Immature natural killer cell (primary cell): ENCODE measurements at regions not wholly inside any gene's neighbourhood (a gene's known extent, or its start where the extent isn't known, plus 50 kb on each side); places are given as distances from the start of the nearest gene placed in this dataset.

Experiments used
- DNase-seq, 3 donors: peaks; one replicate each; pipeline ENCODE4 v3.0.0; 2022; ENCODE audit warnings: mixed read lengths in 1 of 3
- H3K27ac Mint-ChIP-seq, 6 donors: one replicate each; pipeline ENCODE4 v1.8.0; 2020; ENCODE audit warnings: mixed read lengths in 6 of 6, mild to moderate bottlenecking in 5 of 6, inconsistent platforms in 4 of 6, moderate library complexity in 3 of 6
- H3K27me3 Mint-ChIP-seq, 3 donors: one replicate each; pipeline ENCODE4 v1.8.0; 2020 to 2021; ENCODE audit warnings: low read depth in 3 of 3, mild to moderate bottlenecking in 3 of 3, mixed read lengths in 3 of 3, moderate library complexity in 3 of 3, inconsistent platforms in 1 of 3
- H3K36me3 Mint-ChIP-seq, 3 donors: one replicate each; pipeline ENCODE4 v1.8.0; 2020; ENCODE audit warnings: mixed read lengths in 3 of 3, inconsistent platforms in 2 of 3, mild to moderate bottlenecking in 2 of 3
- H3K4me1 Mint-ChIP-seq, 2 donors: one replicate each; pipeline ENCODE4 v1.8.0; 2020; ENCODE audit warnings: inconsistent platforms in 2 of 2, mild to moderate bottlenecking in 2 of 2, mixed read lengths in 2 of 2, moderate library complexity in 1 of 2
- H3K4me3 Mint-ChIP-seq, 5 donors: one replicate each; pipeline ENCODE4 v1.8.0; 2020; ENCODE audit warnings: mild to moderate bottlenecking in 5 of 5, mixed read lengths in 5 of 5, inconsistent platforms in 3 of 5, moderate library complexity in 3 of 5
- H3K9me3 Mint-ChIP-seq, 6 donors: one replicate each; pipeline ENCODE4 v1.8.0; 2020; ENCODE audit warnings: mild to moderate bottlenecking in 6 of 6, mixed read lengths in 6 of 6, inconsistent platforms in 4 of 6, moderate library complexity in 3 of 6

- Mint-ChIP-seq H3K4me1 (no peaks in the 10 kb centered on the region), H3K9me3 (peaks cover 0 to 5% (median 0%) of the 10 kb centered on the region in 6 donors), H3K36me3 (no peaks in the 10 kb centered on the region), H3K27me3 (peaks cover 0 to 5% (median 0%) of the 10 kb centered on the region in 3 donors), H3K27ac (no peak overlapping the region), H3K4me3 (no peak overlapping the region)
- no peak for DNase-seq
Measured at GRCh38 chr18:5747678-5748077, 147.6 kb downstream of the TMEM200C start.

GRCh38 chr18:5746844-5747243, 148.5 kb downstream of the TMEM200C start:
- DNase-seq: no peak
- Mint-ChIP-seq H3K4me1 (no peaks in the 10 kb centered on the region), H3K4me3 (no peak overlapping the region), H3K27ac (no peak overlapping the region), H3K27me3 (peaks cover 0 to 5% (median under 1%) of the 10 kb centered on the region in 3 donors), H3K9me3 (peaks cover 0 to 5% (median 0%) of the 10 kb centered on the region in 6 donors), H3K36me3 (no peaks in the 10 kb centered on the region)

GRCh38 chr18:5744659-5745058, 150.7 kb downstream of the TMEM200C start:
- no peaks in the 10 kb centered on the region for H3K36me3 Mint-ChIP-seq
- no peak overlapping the region for H3K4me3 Mint-ChIP-seq
- peaks cover 0 to 2% (median 2%) of the 10 kb centered on the region in 3 donors for H3K27me3 Mint-ChIP-seq
- no peaks in the 10 kb centered on the region for H3K4me1 Mint-ChIP-seq
- H3K9me3 Mint-ChIP-seq: peaks cover 0 to 7% (median 0%) of the 10 kb centered on the region in 6 donors
- DNase-seq: no peak
- H3K27ac Mint-ChIP-seq: no peak overlapping the region

- H3K4me3 Mint-ChIP-seq: no peak overlapping the region
- H3K27me3 Mint-ChIP-seq: peaks cover 0 to 2% (median 0%) of the 10 kb centered on the region in 3 donors
- H3K36me3 Mint-ChIP-seq: no peaks in the 10 kb centered on the region
- peaks cover 0 to 2% (median 0%) of the 10 kb centered on the region in 6 donors for H3K9me3 Mint-ChIP-seq
- H3K4me1 Mint-ChIP-seq: no peaks in the 10 kb centered on the region
- DNase-seq: no peak
- no peak overlapping the region for H3K27ac Mint-ChIP-seq
Measured at GRCh38 chr18:5738526-5738925, 156.8 kb downstream of the TMEM200C start.

- H3K4me1 Mint-ChIP-seq: no peaks in the 10 kb centered on the region
Measured at GRCh38 chr18:5732318-5732717, 163.0 kb downstream of the TMEM200C start.

GRCh38 chr18:5729983-5730699, 165.2 kb downstream of the TMEM200C start:
- no peak for DNase-seq
- Mint-ChIP-seq H3K27me3 (peaks cover 0 to 3% (median 2%) of the 10 kb centered on the region in 3 donors), H3K9me3 (peaks cover 0 to 19% (median 0%) of the 10 kb centered on the region in 6 donors), H3K4me3 (no peak overlapping the region), H3K36me3 (peaks cover 0 to 3% (median 0%) of the 10 kb centered on the region in 3 donors), H3K27ac (no peak overlapping the region), H3K4me1 (no peaks in the 10 kb centered on the region)

More at GRCh38 chr18:5732318-5732717, 163.0 kb downstream of the TMEM200C start:
- Mint-ChIP-seq H3K27ac (no peak overlapping the region), H3K27me3 (peaks cover 0 to 3% (median 2%) of the 10 kb centered on the region in 3 donors), H3K4me3 (no peak overlapping the region), H3K9me3 (peaks cover 0 to 19% (median 0%) of the 10 kb centered on the region in 6 donors), H3K36me3 (peaks cover 0 to 3% (median 0%) of the 10 kb centered on the region in 3 donors)
- no peak for DNase-seq

- H3K9me3 Mint-ChIP-seq: peaks cover 0 to 19% (median 0%) of the 10 kb centered on the region in 6 donors
- peaks cover 0 to 3% (median 0%) of the 10 kb centered on the region in 3 donors for H3K36me3 Mint-ChIP-seq
- H3K4me1 Mint-ChIP-seq: no peaks in the 10 kb centered on the region
- peaks cover under 1 to 3% (median 2%) of the 10 kb centered on the region in 3 donors for H3K27me3 Mint-ChIP-seq
- H3K27ac Mint-ChIP-seq: no peak overlapping the region
- H3K4me3 Mint-ChIP-seq: no peak overlapping the region
- no peak for DNase-seq
Measured at GRCh38 chr18:5728531-5728930, 166.8 kb downstream of the TMEM200C start.

GRCh38 chr18:5726011-5726410, 169.3 kb downstream of the TMEM200C start:
- Mint-ChIP-seq H3K4me1 (no peaks in the 10 kb centered on the region), H3K36me3 (peaks cover 0 to 3% (median 0%) of the 10 kb centered on the region in 3 donors), H3K9me3 (peaks cover 0 to 10% (median 0%) of the 10 kb centered on the region in 6 donors), H3K4me3 (no peak overlapping the region), H3K27me3 (peaks cover 0 to 2% (median 2%) of the 10 kb centered on the region in 3 donors), H3K27ac (no peak overlapping the region)
- DNase-seq: no peak

- Mint-ChIP-seq H3K4me1 (no peaks in the 10 kb centered on the region), H3K4me3 (no peak overlapping the region), H3K36me3 (no peaks in the 10 kb centered on the region), H3K27ac (no peak overlapping the region), H3K9me3 (peaks cover 0 to 4% (median 2%) of the 10 kb centered on the region in 6 donors), H3K27me3 (peaks cover 0 to 3% (median 0%) of the 10 kb centered on the region in 3 donors)
- DNase-seq: no peak
Measured at GRCh38 chr18:5721924-5722323, 173.4 kb downstream of the TMEM200C start.

GRCh38 chr18:5720132-5720531, 175.2 kb downstream of the TMEM200C start:
- Mint-ChIP-seq H3K27ac (no peak overlapping the region), H3K36me3 (no peaks in the 10 kb centered on the region), H3K9me3 (peaks cover 0 to 8% (median under 1%) of the 10 kb centered on the region in 6 donors), H3K4me1 (no peaks in the 10 kb centered on the region), H3K4me3 (no peak overlapping the region), H3K27me3 (peaks cover 0 to 3% (median under 1%) of the 10 kb centered on the region in 3 donors)
- DNase-seq: no peak

- Mint-ChIP-seq H3K4me1 (no peaks in the 10 kb centered on the region), H3K27me3 (peaks cover 0 to 2% (median 2%) of the 10 kb centered on the region in 3 donors), H3K4me3 (no peak overlapping the region), H3K9me3 (peaks cover 0 to 8% (median 2%) of the 10 kb centered on the region in 6 donors), H3K27ac (no peak overlapping the region), H3K36me3 (no peaks in the 10 kb centered on the region)
- no peak for DNase-seq
Measured at GRCh38 chr18:5717256-5717655, 173.5 kb upstream of the EPB41L3 start.

- Mint-ChIP-seq H3K4me1 (no peaks in the 10 kb centered on the region), H3K27ac (no peak overlapping the region), H3K36me3 (no peaks in the 10 kb centered on the region), H3K9me3 (peaks cover 0 to 2% (median 0%) of the 10 kb centered on the region in 6 donors), H3K4me3 (no peak overlapping the region), H3K27me3 (peaks cover 0 to 2% (median 0%) of the 10 kb centered on the region in 3 donors)
- no peak for DNase-seq
Measured at GRCh38 chr18:5710676-5711075, 166.9 kb upstream of the EPB41L3 start.

GRCh38 chr18:5710235-5710634, 166.4 kb upstream of the EPB41L3 start:
- Mint-ChIP-seq H3K4me1 (no peaks in the 10 kb centered on the region), H3K36me3 (no peaks in the 10 kb centered on the region), H3K9me3 (peaks cover 0 to 2% (median 0%) of the 10 kb centered on the region in 6 donors), H3K4me3 (no peak overlapping the region), H3K27ac (no peak overlapping the region), H3K27me3 (peaks cover 0 to 2% (median 0%) of the 10 kb centered on the region in 3 donors)
- DNase-seq: no peak

- Mint-ChIP-seq H3K27me3 (no peaks in the 10 kb centered on the region), H3K27ac (no peak overlapping the region), H3K36me3 (no peaks in the 10 kb centered on the region), H3K9me3 (peaks cover 0 to 2% (median 0%) of the 10 kb centered on the region in 6 donors), H3K4me1 (no peaks in the 10 kb centered on the region), H3K4me3 (no peak overlapping the region)
- DNase-seq: no peak
Measured at GRCh38 chr18:5709476-5710095, 165.8 kb upstream of the EPB41L3 start.
